Middle frontal gyrus (tissue), 1 donor: ENCODE measurements at regions not wholly inside any gene's neighbourhood (a gene's known extent, or its start where the extent isn't known, plus 50 kb on each side); places are given as distances from the start of the nearest gene placed in this dataset.

Source experiments
- DNase-seq: peaks from one replicate; pipeline ENCODE4 v3.0.0-alpha.2; 2015; ENCODE audit warnings: low spot score; ENCODE audit errors: extremely low spot score

- no peak for DNase-seq
Measured at GRCh38 chr5:34483442-34484033, 172.6 kb upstream of the RAI14 start.

GRCh38 chr5:34484216-34484920, 171.8 kb upstream of the RAI14 start:
- DNase-seq = no peak

DNA sequence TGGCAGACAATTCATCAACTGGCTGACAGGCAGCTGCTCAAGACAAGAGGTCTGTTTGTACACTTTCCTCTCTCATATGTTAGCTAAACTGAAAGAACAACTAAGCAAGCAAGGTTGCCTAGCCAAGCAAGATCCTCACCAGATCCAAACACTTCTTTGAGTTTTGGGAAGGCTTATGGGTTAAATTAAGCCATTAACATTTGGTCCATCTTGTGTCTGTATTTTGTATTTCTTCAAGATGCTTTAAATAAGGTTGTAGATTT, 170.4 kb upstream of the RAI14 start:
- no peak for DNase-seq

DNA sequence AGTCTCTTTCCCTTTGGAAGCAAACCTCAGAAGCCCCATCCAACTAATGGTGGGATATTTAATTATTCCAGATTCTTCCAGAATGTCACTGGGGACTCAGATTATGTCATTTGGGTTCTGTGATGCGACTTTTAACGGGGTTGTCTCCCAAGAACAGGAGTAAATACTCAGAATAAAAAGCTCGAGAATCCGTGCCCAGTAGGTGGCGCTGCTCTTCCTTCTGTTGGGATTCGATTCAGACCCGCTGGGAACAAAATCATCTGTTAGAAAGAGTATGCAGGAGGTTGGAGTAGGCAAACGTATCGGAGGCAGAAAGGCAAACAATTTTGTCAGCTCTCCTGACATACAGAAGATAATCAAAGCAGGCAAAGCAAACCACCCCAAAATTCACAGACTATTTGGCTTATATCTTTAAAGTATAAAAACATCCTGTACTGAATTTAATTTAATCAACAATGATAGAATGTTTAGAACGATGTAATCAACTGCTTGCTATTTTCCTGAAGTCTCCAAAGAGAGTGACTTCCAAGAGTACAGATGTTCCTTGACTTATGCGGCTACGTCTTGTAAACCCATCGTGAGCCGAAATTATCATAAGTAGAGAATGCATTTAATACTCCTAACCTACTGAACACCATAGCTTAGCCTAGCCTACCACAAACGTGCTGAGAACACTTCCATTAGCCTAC, 169.8 kb upstream of the RAI14 start:
- DNase-seq = peak; percentile 88

DNA sequence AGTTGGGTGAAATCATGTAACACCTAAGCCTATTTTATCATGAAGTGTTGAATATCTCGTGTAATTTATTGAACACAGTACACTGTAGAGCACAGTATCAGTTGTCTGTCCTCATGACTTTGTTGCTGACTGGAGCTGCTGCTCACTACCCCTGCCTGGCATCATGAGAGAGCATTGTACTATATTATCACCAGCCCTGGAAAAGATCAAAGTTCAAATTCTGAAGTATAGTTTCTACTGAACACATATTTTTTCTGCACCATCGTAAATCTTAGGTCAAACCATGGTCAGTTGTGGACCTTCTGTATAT, 169.3 kb upstream of the RAI14 start:
- DNase-seq = no peak

DNA sequence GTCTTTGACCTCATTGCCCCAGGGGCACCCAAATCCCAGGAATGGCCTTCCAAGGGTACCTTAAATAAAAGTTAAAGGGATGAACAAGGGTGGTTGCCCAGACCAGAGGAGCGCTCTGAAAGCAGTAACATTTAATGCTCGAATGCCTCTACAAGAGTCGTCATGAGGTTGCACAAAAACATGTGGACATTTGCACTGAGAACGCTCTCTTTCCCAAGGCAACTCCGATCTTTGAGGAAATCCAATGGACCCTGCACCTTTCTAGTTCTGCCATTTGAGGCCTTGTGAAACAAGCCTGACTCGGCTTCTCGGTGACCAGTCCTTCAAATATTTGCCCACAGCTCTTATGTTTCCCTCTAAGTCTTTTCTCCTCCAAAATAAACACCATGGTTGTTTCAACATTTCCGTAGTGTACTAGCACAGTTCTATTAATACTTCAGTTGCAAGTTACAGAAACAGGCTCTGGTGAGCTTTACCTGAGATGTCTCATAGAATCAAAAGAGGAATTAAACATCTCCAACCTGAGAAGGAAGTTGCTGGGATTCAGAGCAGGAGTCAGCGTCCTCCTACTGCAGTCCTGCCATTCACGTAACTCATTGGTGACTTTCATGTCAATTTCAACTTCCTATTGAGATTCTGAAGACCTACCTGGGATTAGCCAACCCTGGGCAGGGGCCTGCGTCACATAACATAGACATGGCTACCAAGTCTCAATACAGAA, 168.8 kb upstream of the RAI14 start:
- no peak for DNase-seq

DNA sequence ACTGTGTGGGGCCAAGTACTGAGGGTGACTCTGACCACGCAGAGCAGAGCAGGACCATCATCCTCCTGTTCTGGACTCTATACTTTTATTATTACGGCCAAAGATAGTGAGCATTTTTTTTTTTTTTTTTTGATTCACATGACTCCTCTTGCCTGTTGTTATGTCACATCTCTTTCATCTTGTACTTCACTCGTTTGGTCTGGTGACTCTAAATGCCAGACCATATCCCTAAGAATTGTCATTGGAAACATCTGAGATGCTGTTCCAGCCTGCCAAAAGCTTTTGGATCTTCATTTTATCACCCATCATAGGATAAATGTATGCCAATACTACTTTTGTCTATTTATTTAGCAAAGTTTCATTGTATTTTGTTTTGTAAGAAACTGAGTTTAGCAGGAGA, 168.2 kb upstream of the RAI14 start:
- DNase-seq = no peak

- DNase-seq = no peak
Measured at GRCh38 chr5:34488984-34489383, 167.1 kb upstream of the RAI14 start.

DNA sequence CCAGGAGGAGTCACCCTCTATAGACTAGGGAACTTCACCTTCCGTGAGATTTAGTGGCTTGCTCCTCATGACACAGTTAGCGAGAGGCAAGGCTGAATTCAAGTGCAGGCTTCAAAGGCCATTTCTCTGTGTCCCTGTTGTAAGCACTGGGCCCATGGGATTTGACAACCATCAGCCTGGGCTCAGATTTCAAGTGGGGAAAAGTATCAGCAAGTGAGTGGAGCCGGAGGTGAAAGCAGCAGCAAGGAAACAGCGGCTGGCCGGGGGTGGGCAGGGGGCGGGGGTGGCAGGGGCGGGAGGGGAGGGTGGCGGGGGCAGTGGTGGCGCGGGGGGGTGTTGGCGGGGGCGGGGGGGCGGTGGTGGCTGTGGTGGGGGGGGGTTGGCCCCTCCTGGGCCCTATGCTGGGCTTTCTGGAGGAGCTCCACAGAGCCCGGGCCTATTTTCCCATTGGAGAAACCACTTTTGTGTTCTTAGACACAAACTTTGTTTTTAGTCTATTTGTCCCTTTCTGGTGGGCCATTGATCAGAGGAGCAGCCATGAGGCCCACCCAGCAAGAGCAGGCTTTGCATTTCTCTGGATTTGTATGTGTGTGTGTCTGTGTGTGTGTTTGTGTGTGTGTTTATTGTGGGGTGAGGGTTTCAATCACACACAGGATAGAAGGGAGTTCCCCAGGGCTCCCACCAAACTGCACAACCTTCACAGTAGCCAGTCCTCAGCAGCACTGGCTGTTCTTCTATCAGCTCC, 165.4 kb upstream of the RAI14 start:
- DNase-seq = no peak

DNA sequence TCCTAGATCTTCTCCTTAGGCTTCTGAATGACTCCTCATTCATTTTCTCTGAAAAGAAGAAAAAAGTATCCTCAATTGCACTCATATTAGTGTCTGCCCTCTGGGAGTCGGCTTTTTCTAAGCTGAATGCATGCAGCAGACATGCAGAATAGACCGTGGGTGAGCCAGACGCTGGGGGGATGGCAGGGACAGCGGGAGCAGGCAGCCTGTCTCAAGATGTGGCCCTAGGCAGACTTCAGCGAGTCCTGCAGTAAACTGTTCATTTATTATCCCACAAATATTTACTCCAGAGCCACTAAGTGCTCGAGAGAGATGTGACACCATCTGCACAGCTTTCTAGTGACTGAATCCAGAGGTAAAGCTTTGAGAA, 164.9 kb upstream of the RAI14 start:
- no peak for DNase-seq

DNA sequence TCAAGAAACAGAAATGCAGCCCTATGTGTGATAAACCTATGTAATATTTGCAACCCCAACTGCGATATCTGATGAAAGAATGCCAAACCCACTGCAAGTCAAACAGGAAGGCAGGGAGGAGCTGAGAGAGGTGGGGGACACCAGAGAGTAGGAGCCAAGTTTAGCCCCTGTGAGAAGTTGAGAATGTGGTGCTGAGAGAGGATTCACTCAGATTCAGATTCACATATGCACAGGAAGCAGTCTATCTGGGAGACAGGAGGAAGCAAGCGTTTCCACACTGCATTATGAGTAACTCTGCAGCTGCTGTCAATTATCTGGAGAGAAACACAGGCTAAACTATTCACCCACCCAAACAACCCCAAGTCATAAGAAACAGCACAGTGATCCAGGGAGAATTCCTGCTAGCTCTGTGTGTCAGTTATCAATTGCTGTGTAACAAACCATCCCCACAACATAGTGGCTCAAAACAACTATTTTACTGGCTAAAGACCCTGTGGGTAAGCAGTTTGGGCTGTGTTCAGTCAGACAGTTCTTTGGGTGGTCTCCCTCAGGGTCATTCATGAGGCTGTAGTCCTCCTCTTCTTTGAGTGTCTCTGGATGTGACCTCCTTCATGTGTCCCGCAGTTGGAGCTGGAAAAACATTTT, 161.9 kb upstream of the RAI14 start:
- DNase-seq = no peak

DNA sequence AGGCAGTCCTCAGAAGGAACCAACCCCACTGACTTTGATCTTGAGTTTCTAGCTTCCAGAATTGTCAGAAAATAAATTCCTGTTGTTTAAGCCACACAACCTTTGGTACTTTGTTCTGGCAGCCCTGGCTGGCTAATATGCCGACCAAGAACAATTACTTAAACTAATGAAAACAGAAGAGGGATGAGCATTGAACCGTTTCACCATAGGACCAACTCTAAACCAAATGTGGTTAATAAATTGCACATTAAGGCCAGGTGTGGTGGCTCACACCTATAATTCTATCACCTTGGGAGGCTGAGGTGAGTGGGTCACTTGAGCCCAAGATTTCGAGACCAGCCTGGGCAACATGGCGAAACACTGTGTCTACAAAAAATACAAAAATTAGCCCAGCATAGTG, 160.9 kb upstream of the RAI14 start:
- DNase-seq = no peak

GRCh38 chr5:34496260-34496691, 159.9 kb upstream of the RAI14 start:
- DNase-seq = no peak

GRCh38 chr5:34496701-34497469, 159.2 kb upstream of the RAI14 start:
- no peak for DNase-seq

- no peak for DNase-seq
Measured at GRCh38 chr5:34497470-34497808, 158.7 kb upstream of the RAI14 start.

GRCh38 chr5:34498572-34498971, 157.6 kb upstream of the RAI14 start:
- no peak for DNase-seq

DNA sequence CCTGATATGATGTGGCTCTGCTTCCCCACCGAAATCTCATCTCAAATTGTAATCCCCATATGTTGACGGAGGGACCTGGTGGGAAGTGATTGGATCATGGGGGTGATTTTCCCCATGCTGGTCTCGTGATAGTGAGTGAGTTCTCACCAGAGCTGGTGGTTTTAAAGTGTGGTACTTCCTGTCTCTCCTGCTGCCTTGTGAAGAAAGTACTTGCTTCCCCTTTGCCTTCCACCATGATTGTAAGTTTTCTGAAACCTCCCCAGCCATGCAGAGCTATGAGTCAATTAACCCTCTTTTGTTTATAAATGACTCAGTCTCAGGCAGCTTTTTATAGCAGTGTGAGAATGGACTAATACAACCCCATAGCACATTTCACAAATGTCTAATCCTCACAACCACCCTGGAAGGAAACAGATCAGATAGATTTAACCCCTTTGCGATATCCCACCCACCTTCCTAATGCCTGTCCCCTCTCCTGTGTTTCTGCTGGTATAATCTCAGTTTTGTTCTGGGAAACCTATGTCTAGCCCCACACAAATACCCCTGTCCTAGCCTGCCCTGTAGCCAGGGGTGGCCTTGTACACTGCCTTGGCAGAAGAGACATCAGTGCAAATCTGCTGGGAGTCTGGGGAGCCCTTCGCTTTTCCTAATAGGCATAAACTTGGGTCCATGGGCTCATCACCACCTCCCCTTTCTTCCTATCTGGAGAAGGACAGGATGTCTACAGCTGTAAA, 157.0 kb upstream of the RAI14 start:
- no peak for DNase-seq

GRCh38 chr5:34500236-34500847, 155.8 kb upstream of the RAI14 start:
- DNase-seq = no peak

DNA sequence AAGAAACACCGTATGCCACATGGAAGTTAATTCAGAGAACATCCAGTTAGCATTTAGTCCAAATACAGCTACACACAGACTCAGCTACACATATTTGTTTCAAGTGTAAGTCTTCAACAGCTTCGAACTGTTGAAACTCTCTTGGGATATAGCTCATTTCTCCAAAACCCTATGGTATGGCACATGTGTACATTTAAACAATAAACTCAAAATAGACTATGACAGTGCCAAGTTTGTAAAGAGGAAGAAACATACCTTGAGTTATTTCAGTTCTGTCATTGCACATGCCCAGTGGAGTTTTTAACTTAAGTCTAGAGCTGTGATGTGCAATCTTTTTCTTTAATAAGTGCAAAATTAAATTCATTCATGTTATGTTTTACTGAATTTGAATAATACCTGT, 155.1 kb upstream of the RAI14 start:
- no peak for DNase-seq

DNA sequence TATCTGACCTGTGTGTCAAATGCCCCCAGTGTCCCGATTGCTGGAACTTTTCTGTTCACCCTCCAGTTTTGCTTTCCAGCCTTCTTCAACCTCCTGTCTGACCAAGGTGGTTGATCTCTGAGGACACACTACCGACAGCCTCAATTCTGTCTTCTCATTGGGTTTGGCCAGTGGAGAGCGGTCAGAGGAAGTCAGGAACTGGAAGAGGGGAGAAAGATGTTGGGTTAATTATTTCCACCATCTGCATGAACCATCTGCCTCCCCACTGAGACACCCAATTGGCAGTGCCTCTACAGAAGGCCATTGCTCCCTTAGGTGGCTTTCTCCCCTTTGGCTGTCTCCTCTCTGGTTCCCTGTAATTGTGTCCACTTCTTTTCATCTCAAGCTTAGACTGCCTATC, 154.3 kb upstream of the RAI14 start:
- no peak for DNase-seq
